Epithelial cell of proximal tubule (primary cell): ENCODE measurements at regions not wholly inside any gene's neighbourhood (a gene's known extent, or its start where the extent isn't known, plus 50 kb on each side); places are given as distances from the start of the nearest gene placed in this dataset.
"Not testable (repeated sequence)": the region's sequence is repeated elsewhere in the genome, so short reads cannot be mapped to it uniquely, and the experiment has no call there.

Experiments
- DNase-seq: peaks from one replicate; pipeline ENCODE4 v3.0.0-alpha.2; 2011; ENCODE audit warnings: low read depth
- H3K4me3 ChIP-seq: 2 replicates; pipeline ENCODE4 v1.5.1; 2011; ENCODE audit warnings: low read depth, mild to moderate bottlenecking, low read length
- TF ChIP-seq, protein P1 (sequence below): conservative IDR thresholded peaks from 2 replicates; pipeline ENCODE4 v1.5.1; 2012; ENCODE audit warnings: low read depth, mild to moderate bottlenecking, low read length

DNA sequence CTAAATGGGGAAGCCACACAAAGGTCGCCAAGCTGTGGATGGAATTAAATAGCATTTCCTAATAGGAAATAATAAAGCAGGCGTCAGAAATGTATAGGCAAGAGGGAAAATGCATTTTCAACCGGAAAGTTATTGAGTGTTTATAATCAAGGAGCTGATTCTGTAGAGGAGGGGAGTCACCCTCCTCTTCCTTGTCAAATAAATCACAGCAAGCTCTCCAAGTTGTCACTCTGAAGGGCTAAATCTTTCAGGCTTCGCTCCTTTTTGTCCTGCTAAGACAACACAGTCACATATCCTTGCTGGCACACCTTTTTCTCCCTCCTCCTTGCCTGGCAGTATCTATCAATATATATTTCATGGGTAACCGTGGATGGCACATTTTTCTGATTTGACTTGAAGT lies 338.4 kb downstream of the SATB1 start:
- TF ChIP-seq, protein P1, sequence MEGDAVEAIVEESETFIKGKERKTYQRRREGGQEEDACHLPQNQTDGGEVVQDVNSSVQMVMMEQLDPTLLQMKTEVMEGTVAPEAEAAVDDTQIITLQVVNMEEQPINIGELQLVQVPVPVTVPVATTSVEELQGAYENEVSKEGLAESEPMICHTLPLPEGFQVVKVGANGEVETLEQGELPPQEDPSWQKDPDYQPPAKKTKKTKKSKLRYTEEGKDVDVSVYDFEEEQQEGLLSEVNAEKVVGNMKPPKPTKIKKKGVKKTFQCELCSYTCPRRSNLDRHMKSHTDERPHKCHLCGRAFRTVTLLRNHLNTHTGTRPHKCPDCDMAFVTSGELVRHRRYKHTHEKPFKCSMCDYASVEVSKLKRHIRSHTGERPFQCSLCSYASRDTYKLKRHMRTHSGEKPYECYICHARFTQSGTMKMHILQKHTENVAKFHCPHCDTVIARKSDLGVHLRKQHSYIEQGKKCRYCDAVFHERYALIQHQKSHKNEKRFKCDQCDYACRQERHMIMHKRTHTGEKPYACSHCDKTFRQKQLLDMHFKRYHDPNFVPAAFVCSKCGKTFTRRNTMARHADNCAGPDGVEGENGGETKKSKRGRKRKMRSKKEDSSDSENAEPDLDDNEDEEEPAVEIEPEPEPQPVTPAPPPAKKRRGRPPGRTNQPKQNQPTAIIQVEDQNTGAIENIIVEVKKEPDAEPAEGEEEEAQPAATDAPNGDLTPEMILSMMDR = no peak
- no peak for DNase-seq
- no peak overlapping the region for H3K4me3 ChIP-seq

DNA sequence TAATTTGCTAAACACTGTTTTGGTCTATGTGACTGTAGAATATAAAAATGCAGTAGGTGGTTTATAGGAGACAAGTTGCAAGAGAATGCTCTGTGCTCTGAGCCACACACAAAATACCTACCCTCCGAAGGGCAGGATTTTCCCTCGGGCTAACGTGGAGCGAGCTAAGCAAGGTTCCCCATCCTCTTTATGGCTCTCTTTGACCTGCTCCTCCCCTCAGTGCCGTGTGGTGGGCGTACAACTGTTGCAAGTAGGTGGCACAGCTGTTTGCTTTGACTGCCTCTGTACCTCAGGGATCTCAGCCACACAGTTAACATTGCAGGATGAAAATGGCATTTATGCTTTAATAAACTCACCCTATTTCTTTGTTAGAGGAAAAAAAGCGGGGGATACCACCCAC lies 339.1 kb downstream of the SATB1 start:
- TF ChIP-seq, protein P1 = no peak
- DNase-seq = no peak
- no peak overlapping the region for H3K4me3 ChIP-seq

DNA sequence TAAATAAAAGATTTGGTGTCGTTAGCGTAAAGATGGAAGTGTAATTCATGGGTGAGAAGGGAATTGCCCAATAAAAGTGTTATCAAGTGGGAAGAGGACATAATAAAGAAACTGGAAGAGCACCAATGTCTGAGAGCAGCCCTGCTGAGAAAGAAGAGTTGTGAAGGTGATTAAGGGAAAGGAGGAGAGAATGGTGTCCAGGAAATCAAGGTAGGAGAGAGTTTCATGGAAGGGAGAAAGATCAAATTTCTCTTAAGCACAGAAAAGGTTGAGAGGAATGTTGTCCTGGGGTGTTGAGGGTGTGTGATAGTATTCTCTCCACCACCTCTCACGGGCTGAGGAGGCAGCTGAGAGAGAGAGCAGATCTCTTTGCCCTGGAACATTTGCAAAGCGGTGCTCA lies 339.7 kb downstream of the SATB1 start:
- TF ChIP-seq, protein P1 = no peak
- DNase-seq = no peak
- no peak overlapping the region for H3K4me3 ChIP-seq

DNA sequence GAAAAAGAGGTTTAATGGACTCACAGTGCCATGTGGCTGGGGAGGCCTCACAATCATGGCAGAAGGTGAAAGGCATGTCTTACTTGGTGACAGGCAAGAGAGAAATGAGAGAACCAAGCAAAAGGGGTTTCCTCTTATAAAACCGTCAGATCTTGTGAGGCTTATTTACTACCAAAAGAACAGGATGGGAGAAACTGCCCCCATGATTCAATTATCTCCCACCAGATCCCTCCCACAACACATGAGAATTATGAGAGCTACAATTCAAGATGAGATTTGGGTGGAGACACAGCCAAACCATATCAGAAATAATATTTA lies 340.8 kb upstream of the TBC1D5 start:
- not testable (repeated sequence) for H3K4me3 ChIP-seq, DNase-seq

DNA sequence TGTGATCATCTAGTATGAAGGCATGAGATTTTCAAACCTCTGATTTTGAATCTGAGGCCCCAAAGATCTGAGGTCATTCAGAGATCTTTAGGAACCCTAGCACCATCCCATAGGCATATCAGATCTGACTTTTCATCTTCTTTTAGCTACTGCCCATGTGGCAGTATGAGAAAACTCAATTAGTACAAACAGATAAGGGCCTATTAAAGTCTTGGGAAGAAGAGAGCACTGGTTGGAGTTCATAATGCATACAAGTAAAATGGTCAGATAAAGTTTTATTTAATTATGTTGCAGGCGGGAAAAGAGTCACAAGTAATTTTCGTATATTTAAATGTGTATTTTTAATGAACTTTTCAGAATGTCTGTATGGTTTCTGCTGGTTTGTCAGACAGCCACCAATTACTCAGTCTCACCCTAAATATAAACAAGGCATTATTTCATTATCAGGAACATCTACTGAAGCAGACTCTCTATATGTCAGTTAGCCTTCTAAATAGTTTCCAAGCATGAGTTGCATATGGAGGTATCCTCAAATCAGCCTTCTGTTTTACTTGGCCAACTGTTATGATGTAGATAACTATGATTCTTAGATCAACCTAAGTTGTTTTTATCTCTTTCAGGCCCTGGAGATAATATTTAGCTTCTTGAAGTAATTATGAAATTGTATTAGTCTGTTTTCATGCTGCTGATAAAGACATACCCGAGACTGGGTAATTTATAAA lies 340.3 kb upstream of the TBC1D5 start:
- TF ChIP-seq, protein P1 = no peak
- no peak for DNase-seq
- no peak overlapping the region for H3K4me3 ChIP-seq

DNA sequence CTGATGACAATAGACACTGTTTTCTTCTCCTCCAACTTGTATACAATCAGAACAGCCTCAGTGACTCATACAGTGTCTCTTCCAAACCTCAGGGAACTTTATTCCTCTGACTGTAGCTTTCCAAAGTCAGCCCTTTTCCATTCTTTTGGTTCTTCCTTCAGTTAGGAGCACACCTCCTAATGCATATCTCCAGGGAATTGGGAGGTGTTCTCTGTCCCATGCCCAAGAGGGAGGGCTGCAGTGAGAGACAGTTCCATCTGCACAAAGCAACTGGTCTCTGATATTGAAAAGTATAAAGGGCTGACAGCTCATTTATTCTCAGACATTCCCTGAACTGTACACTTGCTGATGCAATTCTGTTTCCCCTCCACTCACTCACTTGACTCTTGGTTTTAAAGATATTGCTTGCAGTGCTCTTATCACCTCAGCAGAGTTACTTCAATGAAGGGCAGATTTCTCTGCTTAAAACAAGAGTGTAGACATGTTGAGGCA lies 337.8 kb upstream of the TBC1D5 start:
- TF ChIP-seq, protein P1 = no peak
- DNase-seq = no peak

DNA sequence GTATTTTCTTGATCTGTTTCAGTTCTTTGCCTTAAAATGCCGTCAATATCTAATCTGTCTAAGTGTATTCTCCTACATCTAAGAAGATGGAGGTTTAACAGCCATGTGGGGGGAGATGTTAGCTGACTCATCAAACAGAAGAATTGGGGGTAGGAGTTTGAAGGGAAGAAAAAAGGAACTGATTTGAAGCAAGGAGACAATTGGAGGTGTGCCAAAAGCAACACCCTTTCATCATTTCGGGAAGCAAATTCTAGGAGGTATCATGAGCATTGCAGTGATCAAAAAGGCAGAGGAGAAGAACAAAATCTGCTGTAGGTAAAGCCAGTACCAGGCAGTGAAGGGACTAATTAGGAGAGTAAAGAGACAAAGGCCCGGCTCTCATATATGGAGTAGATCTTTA lies 337.3 kb upstream of the TBC1D5 start:
- no peak overlapping the region for H3K4me3 ChIP-seq
- DNase-seq = no peak
- TF ChIP-seq, protein P1 = no peak

More for the DNA sequence above, 337.8 kb upstream of the TBC1D5 start:
- H3K4me3 ChIP-seq = no peak overlapping the region
